Activated CD8-positive, alpha-beta memory T cell treated with anti-CD3 and anti-CD28 coated beads, Interleukin-2, amount 10 ng/mL, durations not matched to agents 7 days and 5 days (primary cell): ENCODE measurements at regions not wholly inside any gene's neighbourhood (a gene's known extent, or its start where the extent isn't known, plus 50 kb on each side); places are given as distances from the start of the nearest gene placed in this dataset.

Source experiments
- ATAC-seq: fragments of 150-1000 bp; cut with Tn5 transposase; one replicate; pipeline ENCODE4 v1.10.0; 2021; ENCODE audit warnings: moderate library complexity
- CTCF ChIA-PET: fragments of 350-600 bp; sonication (Branson Sonifier 250); formaldehyde crosslinking; loops from one replicate; lab custom pipeline; 2021; ENCODE audit warnings: antibody characterized with exemption; lab: Charles Lee
- DNase-seq: peaks from one replicate; pipeline ENCODE4 v3.0.0-alpha.2; 2020
- H3K27ac Mint-ChIP-seq: one replicate; pipeline ENCODE4 v1.8.0; 2021; ENCODE audit warnings: mild to moderate bottlenecking, mixed read lengths
- H3K27me3 Mint-ChIP-seq: one replicate; pipeline ENCODE4 v1.8.0; 2021; ENCODE audit warnings: mixed read lengths
- H3K36me3 Mint-ChIP-seq: one replicate; pipeline ENCODE4 v1.8.0; 2021; ENCODE audit warnings: mild to moderate bottlenecking, mixed read lengths
- H3K4me1 Mint-ChIP-seq: one replicate; pipeline ENCODE4 v1.8.0; 2021; ENCODE audit warnings: mixed read lengths
- H3K4me3 Mint-ChIP-seq: one replicate; pipeline ENCODE4 v1.8.0; 2021; ENCODE audit warnings: mild to moderate bottlenecking, moderate library complexity, mixed read lengths
- H3K9me3 Mint-ChIP-seq: one replicate; pipeline ENCODE4 v1.8.0; 2022; ENCODE audit warnings: low read depth, mixed read lengths

DNA sequence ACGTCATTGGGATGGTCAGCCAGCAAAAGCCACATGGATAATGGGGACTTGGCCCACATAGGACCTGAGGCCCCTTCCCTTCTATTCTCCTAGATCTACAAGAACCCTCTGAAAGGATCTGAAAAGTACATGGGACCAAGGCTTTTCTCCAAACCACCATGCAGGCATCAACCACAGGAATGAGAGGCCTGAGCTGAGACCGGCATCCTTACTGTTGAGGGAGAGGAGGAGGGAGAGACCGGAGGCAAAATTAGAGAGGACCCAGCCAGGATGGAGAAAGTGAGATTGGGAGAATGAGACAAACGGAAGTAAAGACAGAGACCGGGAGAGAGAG, 281.7 kb downstream of the RRAGC start:
- Mint-ChIP-seq H3K36me3 (no peaks in the 10 kb centered on the region), H3K9me3 (no peaks in the 10 kb centered on the region), H3K4me1 (peaks cover 6% of the 10 kb centered on the region), H3K4me3 (peak overlapping the region; percentile 28), H3K27me3 (peaks cover 73% of the 10 kb centered on the region), H3K27ac (no peak overlapping the region)
- DNase-seq (no peak), ATAC-seq (no peak)
- CTCF ChIA-PET: no interaction called here

DNA sequence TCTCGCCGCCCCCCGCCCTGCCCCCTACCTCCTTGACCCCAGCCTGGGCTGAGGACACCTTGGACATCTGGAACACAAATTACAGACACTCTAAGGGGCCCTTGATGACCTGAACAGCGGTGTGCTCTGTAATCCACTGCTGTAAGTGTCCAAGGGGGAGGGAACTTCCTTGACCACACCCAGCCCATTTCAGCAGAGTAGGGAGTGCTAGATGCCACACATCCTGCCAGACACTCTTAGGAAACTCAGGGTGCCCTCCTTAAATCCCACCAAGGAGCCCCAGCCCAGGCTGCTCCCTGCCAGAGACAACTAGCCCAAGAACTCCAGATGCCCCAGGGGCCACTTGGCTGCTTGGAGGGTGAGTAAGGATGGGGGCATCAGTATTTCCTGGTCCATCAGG, 282.2 kb downstream of the RRAGC start:
- peaks cover 70% of the 10 kb centered on the region for H3K27me3 Mint-ChIP-seq
- H3K4me3 Mint-ChIP-seq: no peak overlapping the region
- no peaks in the 10 kb centered on the region for H3K9me3 Mint-ChIP-seq
- ATAC-seq (no peak), DNase-seq (no peak)
- H3K36me3 Mint-ChIP-seq: no peaks in the 10 kb centered on the region
- CTCF ChIA-PET: no interaction called here
- peaks cover 6% of the 10 kb centered on the region for H3K4me1 Mint-ChIP-seq
- H3K27ac Mint-ChIP-seq: no peak overlapping the region

DNA sequence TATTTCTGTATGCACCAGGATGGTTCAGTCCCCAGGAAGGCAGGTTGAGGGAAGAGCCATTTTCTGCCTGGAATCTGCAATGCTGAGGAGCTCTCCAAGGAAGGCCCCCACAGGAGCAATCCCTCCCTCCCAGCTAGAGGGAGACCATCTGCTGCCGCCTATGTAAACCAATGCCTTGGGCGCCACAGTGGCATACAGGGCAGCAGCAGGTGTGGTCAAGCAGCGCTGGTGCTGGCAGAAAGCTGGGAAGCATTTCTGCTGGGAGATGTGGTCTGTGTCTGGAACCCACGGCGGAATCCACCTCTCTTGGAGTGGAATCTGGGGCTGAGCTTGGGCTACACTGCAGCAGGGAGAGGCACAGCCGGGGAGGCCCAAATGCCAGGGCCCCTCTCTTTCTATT, 283.3 kb downstream of the RRAGC start:
- H3K27me3 Mint-ChIP-seq: peaks cover 72% of the 10 kb centered on the region
- no peak overlapping the region for H3K27ac Mint-ChIP-seq
- H3K9me3 Mint-ChIP-seq: no peaks in the 10 kb centered on the region
- DNase-seq (peak; percentile 19), ATAC-seq (no peak)
- H3K36me3 Mint-ChIP-seq: no peaks in the 10 kb centered on the region
- CTCF ChIA-PET: interaction anchor here (0.9 kb wide), 1 partner anchor 11 kb away, joined by 5 read pairs; no protein-coding TSS in a partner anchor
- H3K4me1 Mint-ChIP-seq: peaks cover 6% of the 10 kb centered on the region
- no peak overlapping the region for H3K4me3 Mint-ChIP-seq

DNA sequence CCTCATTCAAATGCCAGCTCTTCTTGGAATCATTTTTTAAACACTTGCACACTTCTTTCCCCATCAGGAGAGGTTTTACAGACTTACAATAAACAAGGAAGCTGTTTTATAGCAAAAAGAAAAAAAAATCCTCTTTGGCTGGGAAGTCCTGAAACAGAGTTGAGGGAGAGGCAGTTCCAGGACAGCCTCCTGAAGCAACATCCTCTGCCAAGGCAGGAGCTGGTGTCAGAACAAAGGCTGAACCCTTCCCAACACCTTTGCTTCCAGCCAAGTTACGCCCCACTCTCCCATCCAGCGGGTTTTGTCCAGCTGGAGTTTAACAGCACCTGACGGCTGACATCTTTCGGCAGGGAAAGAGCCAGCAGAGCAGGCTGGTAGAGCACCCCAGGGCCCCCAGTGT, 287.8 kb downstream of the RRAGC start:
- CTCF ChIA-PET: interaction anchor here (2.1 kb wide), 1 partner anchor 9 kb away, joined by 5 read pairs; no protein-coding TSS in a partner anchor
- Mint-ChIP-seq H3K4me1 (peaks cover 3% of the 10 kb centered on the region), H3K36me3 (no peaks in the 10 kb centered on the region)

DNA sequence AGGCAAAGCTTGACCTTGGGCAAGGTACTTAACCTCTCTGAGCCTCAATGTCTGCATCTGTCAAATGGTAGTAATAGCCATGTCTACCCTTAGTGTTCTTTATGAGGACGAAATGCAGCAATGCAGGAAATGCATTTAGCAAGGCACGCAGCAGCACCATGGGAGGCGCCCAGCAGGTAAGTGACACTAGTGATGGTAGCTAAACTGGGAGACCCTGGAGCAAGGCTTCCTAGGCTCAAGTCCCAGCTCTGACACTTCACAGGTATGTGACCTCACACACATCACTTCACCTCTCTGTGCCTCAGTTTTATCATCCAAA, 289.0 kb downstream of the RRAGC start:
- Mint-ChIP-seq H3K4me1 (peaks cover 3% of the 10 kb centered on the region), H3K27me3 (peaks cover 57% of the 10 kb centered on the region), H3K36me3 (no peaks in the 10 kb centered on the region), H3K27ac (no peak overlapping the region), H3K9me3 (no peaks in the 10 kb centered on the region), H3K4me3 (no peak overlapping the region)
- peak; percentile 25 for DNase-seq
- no peak for ATAC-seq
- CTCF ChIA-PET: interaction anchor here (0.8 to 2.1 kb wide), 2 partner anchors 10 to 15 kb away, joined by 3 to 5 read pairs; no protein-coding TSS in a partner anchor

More for the DNA sequence above, 287.8 kb downstream of the RRAGC start:
- DNase-seq (no peak), ATAC-seq (no peak)
- Mint-ChIP-seq H3K9me3 (no peaks in the 10 kb centered on the region), H3K4me3 (no peak overlapping the region), H3K27me3 (peaks cover 57% of the 10 kb centered on the region), H3K27ac (no peak overlapping the region)

DNA sequence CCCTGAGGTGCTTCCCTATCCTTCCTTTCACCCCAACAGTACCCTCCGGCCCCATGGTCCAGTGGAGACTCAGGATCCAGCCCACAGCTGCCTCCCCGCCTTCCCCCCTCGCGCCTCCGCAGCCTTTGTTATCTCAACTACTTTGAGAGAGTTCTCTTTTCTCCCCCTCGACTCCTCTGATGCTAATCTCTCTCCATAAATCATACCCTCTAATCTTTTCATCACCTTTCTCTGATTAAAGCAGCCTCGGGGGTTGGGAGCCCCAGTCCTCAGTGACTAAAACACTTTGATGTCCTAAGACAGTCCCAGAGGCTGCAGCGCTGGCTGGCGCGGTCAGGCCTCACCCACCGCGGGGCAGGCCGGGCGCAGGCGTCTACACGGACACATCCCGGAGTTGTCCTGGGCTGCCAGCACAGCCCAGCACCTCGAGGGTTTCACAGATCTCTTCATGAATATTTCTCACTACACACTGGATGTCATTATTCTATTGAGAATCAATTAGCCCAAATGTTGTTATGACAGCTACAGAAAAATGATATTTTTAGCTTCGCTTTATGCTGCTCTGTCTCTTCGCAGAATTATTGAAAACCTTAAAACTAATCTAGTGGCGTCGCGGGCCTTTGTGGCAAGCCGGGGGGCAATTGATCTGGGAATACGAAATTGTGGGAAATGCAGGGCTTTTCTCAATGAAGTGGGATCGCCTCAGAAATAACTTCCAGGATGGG, 289.5 kb downstream of the RRAGC start:
- ATAC-seq (no peak), DNase-seq (no peak)
- Mint-ChIP-seq H3K4me1 (peaks cover 4% of the 10 kb centered on the region), H3K4me3 (no peak overlapping the region), H3K36me3 (no peaks in the 10 kb centered on the region), H3K27me3 (peaks cover 61% of the 10 kb centered on the region), H3K9me3 (no peaks in the 10 kb centered on the region), H3K27ac (no peak overlapping the region)
- CTCF ChIA-PET: interaction anchor here (0.8 to 2.1 kb wide), 2 partner anchors 10 to 16 kb away, joined by 3 to 5 read pairs; no protein-coding TSS in a partner anchor

DNA sequence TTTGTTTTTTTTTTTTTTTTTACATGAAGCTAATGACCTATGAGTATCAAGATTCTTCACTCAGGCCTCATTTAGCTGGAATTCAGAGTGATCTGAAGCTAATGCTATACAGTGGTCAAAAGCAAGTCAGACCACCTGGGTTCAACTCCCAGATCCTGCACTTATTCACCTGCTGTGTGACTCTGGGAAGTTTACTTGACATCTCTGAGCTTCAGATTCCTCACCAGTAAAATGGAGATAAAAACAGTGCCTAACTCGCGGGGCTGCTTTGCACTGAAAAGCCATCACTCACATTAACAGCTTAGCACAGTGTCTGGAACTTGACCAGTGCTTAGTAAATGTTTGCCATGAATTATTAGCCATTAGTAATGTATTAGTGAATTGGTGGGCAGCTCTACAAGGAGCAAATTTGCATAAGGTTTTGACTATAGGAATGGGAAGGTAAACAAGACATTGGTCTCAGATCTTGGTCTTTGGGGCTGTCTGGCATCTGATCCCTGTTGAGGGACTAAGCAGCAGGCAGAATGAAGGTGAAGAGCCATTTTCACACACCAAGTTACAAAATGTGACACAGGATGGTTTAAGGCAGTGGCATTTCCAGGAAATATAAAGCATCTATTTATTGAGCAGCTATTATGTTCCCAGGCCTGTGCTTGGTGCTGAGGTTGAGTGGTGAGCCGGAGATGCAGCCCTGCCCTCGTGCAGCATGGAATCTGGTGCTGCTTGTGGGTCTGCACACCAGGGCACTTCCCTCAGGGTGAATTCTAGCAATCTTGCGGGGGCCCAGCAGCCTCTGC, 291.3 kb downstream of the RRAGC start:
- CTCF ChIA-PET: interaction anchor here (0.8 kb wide), 1 partner anchor 53 kb away, joined by 3 read pairs; no protein-coding TSS in a partner anchor
- Mint-ChIP-seq H3K9me3 (no peaks in the 10 kb centered on the region), H3K36me3 (no peaks in the 10 kb centered on the region), H3K27me3 (peaks cover 72% of the 10 kb centered on the region), H3K27ac (no peak overlapping the region), H3K4me1 (peaks cover 18% of the 10 kb centered on the region), H3K4me3 (no peak overlapping the region)
- DNase-seq (no peak), ATAC-seq (no peak)

DNA sequence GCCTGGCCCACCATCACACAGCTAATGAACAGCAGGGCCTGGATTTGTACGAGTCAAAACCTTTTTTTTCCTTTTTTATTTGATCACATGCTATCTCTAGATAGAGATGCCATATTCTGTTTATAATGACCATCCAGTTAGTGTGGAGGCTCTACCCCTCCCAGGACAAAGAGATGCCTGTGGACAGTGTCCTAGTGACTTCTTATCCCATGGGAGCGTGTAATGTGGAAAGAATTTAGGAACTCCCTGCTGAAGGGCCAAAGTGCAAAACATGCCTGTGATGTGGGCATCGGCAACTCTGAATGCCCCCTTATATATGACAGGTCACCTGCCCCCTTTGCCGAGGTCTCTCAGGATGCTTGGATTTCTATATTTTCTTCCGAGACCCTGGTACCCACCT, 292.2 kb downstream of the RRAGC start:
- CTCF ChIA-PET: interaction anchor here (0.8 kb wide), 1 partner anchor 53 kb away, joined by 3 read pairs; no protein-coding TSS in a partner anchor
- H3K4me1 Mint-ChIP-seq: peaks cover 25% of the 10 kb centered on the region

DNA sequence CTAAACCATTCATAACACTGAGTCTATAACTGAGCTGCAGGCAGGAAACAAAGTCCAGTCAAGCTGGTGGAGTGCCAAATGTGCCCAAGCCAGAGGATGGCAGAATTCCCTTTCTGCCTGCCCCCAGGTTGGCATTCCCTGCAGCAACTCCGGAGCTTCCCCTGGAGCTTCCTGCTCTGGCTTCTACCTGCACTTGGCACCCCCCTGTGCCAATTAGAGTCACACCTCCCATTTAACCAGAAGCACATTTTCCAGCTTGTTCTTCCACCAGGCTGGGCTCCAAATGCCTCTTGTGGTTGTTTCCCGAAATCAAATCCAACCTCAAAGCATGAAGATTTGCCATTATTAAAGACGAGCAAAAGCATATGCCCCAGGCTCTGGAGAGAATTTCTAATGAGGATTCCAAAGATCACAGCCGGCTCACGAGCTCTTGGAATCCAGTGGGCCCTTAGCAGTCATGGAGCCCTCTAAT, 294.5 kb downstream of the RRAGC start:
- H3K36me3 Mint-ChIP-seq: no peaks in the 10 kb centered on the region
- CTCF ChIA-PET: no interaction called here
- peaks cover 68% of the 10 kb centered on the region for H3K27me3 Mint-ChIP-seq
- H3K27ac Mint-ChIP-seq: no peak overlapping the region
- peaks cover 43% of the 10 kb centered on the region for H3K4me1 Mint-ChIP-seq
- H3K4me3 Mint-ChIP-seq: no peak overlapping the region
- ATAC-seq: no peak
- DNase-seq: no peak
- no peaks in the 10 kb centered on the region for H3K9me3 Mint-ChIP-seq

More for the DNA sequence above, 292.2 kb downstream of the RRAGC start:
- no peak for ATAC-seq
- Mint-ChIP-seq H3K4me3 (no peak overlapping the region), H3K27ac (no peak overlapping the region), H3K27me3 (peaks cover 74% of the 10 kb centered on the region), H3K9me3 (no peaks in the 10 kb centered on the region), H3K36me3 (no peaks in the 10 kb centered on the region)
- no peak for DNase-seq

DNA sequence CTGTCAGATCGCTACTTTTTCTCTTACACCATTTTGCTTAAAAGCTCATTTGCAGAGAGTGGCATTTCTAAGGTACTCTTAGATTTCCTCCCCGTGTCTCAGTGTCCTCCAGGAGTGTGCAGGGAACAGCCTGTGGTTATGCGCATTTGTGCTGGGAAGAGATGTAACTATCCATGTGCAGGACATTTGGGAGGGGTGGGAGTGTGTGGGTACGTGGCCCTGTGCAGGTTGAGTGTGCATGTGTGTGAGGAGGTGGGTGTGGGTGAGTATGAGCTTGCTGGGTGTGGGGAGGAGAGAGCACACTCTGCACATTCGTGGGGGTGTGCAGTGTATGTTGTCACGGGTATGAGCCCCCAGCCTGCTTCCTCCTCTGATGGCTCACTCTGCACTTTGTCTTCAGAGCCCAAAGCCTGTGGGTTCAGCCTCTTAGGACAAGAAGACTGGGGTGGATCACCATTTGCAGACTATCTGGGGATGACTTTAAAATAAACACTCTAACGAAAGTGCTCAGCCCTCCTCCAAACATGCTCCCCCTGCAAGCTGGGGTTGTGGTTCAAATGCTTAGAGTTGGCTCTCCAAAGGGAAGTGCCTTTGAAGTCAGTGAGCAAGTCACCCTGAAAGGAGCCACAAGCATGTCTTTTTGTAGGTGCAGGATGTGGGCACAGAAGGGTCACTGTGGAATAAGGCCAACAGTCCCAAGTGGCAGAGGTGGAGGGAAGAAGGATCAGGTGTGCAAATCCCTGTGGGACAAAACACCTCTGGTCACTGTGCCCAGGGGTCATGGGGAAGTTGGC, 295.4 kb downstream of the RRAGC start:
- Mint-ChIP-seq H3K27ac (no peak overlapping the region), H3K27me3 (peaks cover 59% of the 10 kb centered on the region), H3K9me3 (no peaks in the 10 kb centered on the region), H3K4me3 (no peak overlapping the region), H3K4me1 (peaks cover 52% of the 10 kb centered on the region), H3K36me3 (peaks cover 2% of the 10 kb centered on the region)
- no peak for ATAC-seq
- DNase-seq: peak; percentile 51
- CTCF ChIA-PET: no interaction called here

DNA sequence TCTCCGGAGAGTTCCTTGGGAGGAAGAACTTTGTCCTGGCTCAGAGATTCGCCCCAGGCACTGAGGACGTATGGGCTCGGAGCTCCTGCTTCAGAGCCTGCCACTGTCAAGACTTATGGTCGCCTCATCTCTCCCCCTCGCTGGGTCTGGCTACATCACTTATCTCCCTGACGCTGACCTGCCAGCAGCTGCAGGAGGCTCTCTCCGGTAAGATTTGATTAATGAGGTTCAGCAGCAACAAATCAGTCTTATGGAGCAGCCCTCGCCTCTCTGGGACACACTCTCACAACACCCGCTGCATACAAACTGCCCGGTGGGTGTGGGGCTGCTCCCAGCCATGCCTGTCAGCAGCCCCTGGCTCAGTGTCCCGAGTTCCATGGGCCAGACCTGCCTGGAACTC, 297.8 kb downstream of the RRAGC start:
- Mint-ChIP-seq H3K27ac (no peak overlapping the region), H3K4me1 (peaks cover 71% of the 10 kb centered on the region), H3K27me3 (peaks cover 49% of the 10 kb centered on the region), H3K36me3 (peaks cover 2% of the 10 kb centered on the region), H3K9me3 (no peaks in the 10 kb centered on the region), H3K4me3 (no peak overlapping the region)
- ATAC-seq: no peak
- CTCF ChIA-PET: no interaction called here
- no peak for DNase-seq

DNA sequence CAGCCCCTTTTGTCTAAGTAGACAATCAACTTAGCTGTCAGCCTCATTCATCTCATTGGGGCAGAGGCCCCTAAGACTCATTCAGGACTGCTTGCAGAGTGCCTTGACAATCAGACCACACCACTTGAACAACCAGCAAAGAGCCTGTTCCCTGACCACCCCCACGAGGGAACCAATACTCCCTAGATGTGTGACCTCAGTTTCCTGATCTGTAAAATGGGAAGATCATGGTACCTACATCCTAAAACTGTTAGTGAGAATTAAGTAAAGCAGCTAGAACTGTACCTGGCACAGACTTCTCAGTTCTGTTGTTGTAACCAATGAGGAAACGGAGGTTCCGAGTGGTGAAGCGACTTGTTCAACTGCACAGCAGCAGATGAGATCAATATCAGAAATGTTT, 298.5 kb downstream of the RRAGC start:
- no peak overlapping the region for H3K4me3 Mint-ChIP-seq
- DNase-seq (no peak), ATAC-seq (no peak)
- CTCF ChIA-PET: no interaction called here
- no peaks in the 10 kb centered on the region for H3K9me3 Mint-ChIP-seq
- peaks cover 44% of the 10 kb centered on the region for H3K27me3 Mint-ChIP-seq
- peaks cover 2% of the 10 kb centered on the region for H3K36me3 Mint-ChIP-seq
- H3K27ac Mint-ChIP-seq: no peak overlapping the region
- H3K4me1 Mint-ChIP-seq: peaks cover 77% of the 10 kb centered on the region

DNA sequence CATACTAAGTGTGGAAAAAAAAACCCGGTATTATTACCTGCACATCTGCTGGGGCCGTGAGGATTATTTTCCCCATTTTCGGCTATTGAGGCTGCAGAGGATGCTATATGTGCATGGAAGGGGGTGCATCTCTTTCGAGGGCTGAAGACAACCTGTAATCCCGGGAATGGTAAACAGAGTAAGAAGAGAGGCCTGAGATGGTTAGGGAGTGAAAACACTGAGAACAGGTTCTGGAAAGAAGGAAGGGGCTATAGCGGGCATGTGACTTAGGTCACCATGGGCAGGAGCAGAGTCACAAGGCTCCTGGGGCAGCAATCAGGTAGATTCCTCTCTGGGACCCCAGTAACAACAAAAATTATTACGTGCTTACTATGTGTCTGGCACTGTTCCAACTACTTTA, 299.1 kb downstream of the RRAGC start:
- Mint-ChIP-seq H3K27me3 (peaks cover 42% of the 10 kb centered on the region), H3K4me3 (no peak overlapping the region), H3K4me1 (peaks cover 78% of the 10 kb centered on the region), H3K9me3 (no peaks in the 10 kb centered on the region), H3K36me3 (peaks cover 2% of the 10 kb centered on the region), H3K27ac (peak overlapping the region; percentile 10)
- ATAC-seq: no peak
- no peak for DNase-seq
- CTCF ChIA-PET: no interaction called here
